ENCODE measurements at regions not wholly inside any gene's neighbourhood (a gene's known extent, or its start where the extent isn't known, plus 50 kb on each side); places are given as distances from the start of the nearest gene placed in this dataset.

DNA sequence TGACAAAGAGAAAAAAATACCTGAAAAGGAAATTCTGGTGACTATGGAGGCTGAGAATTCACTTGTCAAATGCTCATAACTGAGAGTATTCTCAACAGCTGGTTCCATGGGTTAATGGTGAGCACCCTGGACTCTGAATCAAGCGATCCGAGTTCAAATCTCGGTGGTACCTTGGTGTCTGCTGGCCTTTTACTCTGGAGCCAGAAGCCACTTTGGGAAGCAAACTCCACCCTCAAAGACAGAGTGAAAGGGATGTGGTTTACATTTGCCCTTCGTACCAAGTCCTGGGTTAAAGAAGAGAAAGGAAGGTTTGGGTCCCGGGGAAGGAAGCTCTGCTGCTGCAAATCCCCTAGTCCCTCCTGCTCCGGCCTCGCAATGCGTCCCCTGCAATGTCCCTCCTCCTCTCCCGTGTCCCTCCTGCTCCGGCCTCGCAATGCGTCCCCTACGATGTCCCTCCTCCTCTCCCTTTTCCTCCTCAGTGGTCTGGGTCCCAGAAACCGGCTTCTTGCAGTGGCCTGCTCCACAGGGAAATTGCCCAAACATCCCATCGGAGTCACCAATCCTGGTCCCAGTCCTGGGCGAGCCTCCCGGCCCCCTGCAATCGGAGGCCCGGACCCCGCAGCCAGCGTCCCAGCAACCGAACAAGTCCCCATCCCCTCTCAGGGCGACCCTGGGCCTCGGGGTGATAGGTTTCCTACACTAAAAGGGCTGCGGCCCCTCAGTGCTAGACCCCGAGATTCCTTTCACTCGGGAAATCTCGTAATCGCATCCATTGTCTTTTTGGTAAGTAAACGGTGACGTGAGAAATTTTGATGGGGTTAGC, 129.4 kb downstream of the PPIAL4G start (continued):
- TF ChIP-seq, protein P1, sequence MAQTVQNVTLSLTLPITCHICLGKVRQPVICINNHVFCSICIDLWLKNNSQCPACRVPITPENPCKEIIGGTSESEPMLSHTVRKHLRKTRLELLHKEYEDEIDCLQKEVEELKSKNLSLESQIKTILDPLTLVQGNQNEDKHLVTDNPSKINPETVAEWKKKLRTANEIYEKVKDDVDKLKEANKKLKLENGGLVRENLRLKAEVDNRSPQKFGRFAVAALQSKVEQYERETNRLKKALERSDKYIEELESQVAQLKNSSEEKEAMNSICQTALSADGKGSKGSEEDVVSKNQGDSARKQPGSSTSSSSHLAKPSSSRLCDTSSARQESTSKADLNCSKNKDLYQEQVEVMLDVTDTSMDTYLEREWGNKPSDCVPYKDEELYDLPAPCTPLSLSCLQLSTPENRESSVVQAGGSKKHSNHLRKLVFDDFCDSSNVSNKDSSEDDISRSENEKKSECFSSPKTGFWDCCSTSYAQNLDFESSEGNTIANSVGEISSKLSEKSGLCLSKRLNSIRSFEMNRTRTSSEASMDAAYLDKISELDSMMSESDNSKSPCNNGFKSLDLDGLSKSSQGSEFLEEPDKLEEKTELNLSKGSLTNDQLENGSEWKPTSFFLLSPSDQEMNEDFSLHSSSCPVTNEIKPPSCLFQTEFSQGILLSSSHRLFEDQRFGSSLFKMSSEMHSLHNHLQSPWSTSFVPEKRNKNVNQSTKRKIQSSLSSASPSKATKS (CRISPR knock-in tag; IDR thresholded peaks at IDR 0.05): no peak
- TF ChIP-seq, protein P2, sequence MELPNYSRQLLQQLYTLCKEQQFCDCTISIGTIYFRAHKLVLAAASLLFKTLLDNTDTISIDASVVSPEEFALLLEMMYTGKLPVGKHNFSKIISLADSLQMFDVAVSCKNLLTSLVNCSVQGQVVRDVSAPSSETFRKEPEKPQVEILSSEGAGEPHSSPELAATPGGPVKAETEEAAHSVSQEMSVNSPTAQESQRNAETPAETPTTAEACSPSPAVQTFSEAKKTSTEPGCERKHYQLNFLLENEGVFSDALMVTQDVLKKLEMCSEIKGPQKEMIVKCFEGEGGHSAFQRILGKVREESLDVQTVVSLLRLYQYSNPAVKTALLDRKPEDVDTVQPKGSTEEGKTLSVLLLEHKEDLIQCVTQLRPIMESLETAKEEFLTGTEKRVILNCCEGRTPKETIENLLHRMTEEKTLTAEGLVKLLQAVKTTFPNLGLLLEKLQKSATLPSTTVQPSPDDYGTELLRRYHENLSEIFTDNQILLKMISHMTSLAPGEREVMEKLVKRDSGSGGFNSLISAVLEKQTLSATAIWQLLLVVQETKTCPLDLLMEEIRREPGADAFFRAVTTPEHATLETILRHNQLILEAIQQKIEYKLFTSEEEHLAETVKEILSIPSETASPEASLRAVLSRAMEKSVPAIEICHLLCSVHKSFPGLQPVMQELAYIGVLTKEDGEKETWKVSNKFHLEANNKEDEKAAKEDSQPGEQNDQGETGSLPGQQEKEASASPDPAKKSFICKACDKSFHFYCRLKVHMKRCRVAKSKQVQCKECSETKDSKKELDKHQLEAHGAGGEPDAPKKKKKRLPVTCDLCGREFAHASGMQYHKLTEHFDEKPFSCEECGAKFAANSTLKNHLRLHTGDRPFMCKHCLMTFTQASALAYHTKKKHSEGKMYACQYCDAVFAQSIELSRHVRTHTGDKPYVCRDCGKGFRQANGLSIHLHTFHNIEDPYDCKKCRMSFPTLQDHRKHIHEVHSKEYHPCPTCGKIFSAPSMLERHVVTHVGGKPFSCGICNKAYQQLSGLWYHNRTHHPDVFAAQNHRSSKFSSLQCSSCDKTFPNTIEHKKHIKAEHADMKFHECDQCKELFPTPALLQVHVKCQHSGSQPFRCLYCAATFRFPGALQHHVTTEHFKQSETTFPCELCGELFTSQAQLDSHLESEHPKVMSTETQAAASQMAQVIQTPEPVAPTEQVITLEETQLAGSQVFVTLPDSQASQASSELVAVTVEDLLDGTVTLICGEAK (IDR thresholded peaks at IDR 0.05): peak; percentile 64
- TF ChIP-seq, protein P2 (CRISPR knock-in tag; IDR thresholded peaks at IDR 0.05): no peak
- TF ChIP-seq ZNF263 (CRISPR knock-in tag; IDR thresholded peaks at IDR 0.05; ENCODE audit: borderline replicate concordance) (peak; percentile 60; the same call in 1 of the 2 replicates), KDM2B (CRISPR knock-in tag; IDR thresholded peaks at IDR 0.05) (no peak), TBP (optimal IDR thresholded peaks at IDR 0.05; ENCODE audit: low read depth, low read length) (peak; percentile 98), ZNF436 (CRISPR knock-in tag; IDR thresholded peaks at IDR 0.05) (no peak), MYBL2 (IDR thresholded peaks at IDR 0.05; ENCODE audit: low read depth) (no peak), MYBL2 (CRISPR knock-in tag; IDR thresholded peaks at IDR 0.05; ENCODE audit: borderline replicate concordance) (no peak), ARID2 (IDR thresholded peaks at IDR 0.05) (no peak), GABPB1 (CRISPR knock-in tag; IDR thresholded peaks at IDR 0.05) (no peak)
- TF ChIP-seq, protein P3, sequence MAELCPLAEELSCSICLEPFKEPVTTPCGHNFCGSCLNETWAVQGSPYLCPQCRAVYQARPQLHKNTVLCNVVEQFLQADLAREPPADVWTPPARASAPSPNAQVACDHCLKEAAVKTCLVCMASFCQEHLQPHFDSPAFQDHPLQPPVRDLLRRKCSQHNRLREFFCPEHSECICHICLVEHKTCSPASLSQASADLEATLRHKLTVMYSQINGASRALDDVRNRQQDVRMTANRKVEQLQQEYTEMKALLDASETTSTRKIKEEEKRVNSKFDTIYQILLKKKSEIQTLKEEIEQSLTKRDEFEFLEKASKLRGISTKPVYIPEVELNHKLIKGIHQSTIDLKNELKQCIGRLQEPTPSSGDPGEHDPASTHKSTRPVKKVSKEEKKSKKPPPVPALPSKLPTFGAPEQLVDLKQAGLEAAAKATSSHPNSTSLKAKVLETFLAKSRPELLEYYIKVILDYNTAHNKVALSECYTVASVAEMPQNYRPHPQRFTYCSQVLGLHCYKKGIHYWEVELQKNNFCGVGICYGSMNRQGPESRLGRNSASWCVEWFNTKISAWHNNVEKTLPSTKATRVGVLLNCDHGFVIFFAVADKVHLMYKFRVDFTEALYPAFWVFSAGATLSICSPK (IDR thresholded peaks at IDR 0.05; ENCODE audit: borderline replicate concordance): no peak
- TF ChIP-seq, protein P4, sequence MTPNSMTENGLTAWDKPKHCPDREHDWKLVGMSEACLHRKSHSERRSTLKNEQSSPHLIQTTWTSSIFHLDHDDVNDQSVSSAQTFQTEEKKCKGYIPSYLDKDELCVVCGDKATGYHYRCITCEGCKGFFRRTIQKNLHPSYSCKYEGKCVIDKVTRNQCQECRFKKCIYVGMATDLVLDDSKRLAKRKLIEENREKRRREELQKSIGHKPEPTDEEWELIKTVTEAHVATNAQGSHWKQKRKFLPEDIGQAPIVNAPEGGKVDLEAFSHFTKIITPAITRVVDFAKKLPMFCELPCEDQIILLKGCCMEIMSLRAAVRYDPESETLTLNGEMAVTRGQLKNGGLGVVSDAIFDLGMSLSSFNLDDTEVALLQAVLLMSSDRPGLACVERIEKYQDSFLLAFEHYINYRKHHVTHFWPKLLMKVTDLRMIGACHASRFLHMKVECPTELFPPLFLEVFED (CRISPR knock-in tag; conservative IDR thresholded peaks at IDR 0.05): 0 out of 2 replicates have a peak, but pooled peaks have one; percentile 43

Measured in K562 (cell line).